PFSK-1 (cell line): ENCODE measurements at regions not wholly inside any gene's neighbourhood (a gene's known extent, or its start where the extent isn't known, plus 50 kb on each side); places are given as distances from the start of the nearest gene placed in this dataset.

ENCODE experiments used
- POLR2AphosphoS5 ChIP-seq: IDR thresholded peaks from 2 replicates; pipeline ENCODE4 v1.6.1; 2012; ENCODE audit warnings: low read depth, mild to moderate bottlenecking, control low read depth, low read length, moderate library complexity
- TAF1 ChIP-seq: IDR thresholded peaks from 2 replicates; pipeline ENCODE4 v1.6.1; 2012; ENCODE audit warnings: low read length, control low read depth, borderline replicate concordance; ENCODE audit not compliant: insufficient read depth
- TF ChIP-seq, protein P1 (sequence below), 2 experiments: IDR thresholded peaks; 2 replicates each; pipeline versions ENCODE4 v1.6.1 to v1.8.0; 2011 to 2012; ENCODE audit warnings: low read depth in 2 of 2, low read length in 2 of 2, control low read depth in 1 of 2, inconsistent platforms in 1 of 2, mild to moderate bottlenecking in 1 of 2, moderate library complexity in 1 of 2; ENCODE audit not compliant: insufficient read depth in 1 of 2

DNA sequence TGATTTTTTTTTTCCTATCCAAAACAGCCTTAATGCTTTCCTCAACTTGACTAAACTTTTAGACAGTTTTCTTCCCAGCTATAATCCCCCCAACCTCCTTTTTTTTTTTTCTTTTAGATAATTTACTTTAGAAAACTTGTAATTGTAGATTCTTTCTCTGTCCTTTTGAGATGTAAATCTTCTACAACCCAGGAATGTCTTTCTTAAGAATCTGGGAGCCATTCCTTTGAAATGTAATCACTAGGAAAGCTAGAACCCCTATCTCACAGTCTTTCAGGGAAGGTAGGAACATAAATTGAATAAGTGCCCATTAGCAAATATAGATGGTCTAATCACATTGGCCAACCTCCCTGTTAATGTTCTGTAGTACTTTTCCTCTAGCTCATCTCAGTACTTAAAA is 285.4 kb downstream of the NUP35 start:
- no peak for TF ChIP-seq TAF1
- TF ChIP-seq POLR2AphosphoS5: no peak
- TF ChIP-seq, protein P1, sequence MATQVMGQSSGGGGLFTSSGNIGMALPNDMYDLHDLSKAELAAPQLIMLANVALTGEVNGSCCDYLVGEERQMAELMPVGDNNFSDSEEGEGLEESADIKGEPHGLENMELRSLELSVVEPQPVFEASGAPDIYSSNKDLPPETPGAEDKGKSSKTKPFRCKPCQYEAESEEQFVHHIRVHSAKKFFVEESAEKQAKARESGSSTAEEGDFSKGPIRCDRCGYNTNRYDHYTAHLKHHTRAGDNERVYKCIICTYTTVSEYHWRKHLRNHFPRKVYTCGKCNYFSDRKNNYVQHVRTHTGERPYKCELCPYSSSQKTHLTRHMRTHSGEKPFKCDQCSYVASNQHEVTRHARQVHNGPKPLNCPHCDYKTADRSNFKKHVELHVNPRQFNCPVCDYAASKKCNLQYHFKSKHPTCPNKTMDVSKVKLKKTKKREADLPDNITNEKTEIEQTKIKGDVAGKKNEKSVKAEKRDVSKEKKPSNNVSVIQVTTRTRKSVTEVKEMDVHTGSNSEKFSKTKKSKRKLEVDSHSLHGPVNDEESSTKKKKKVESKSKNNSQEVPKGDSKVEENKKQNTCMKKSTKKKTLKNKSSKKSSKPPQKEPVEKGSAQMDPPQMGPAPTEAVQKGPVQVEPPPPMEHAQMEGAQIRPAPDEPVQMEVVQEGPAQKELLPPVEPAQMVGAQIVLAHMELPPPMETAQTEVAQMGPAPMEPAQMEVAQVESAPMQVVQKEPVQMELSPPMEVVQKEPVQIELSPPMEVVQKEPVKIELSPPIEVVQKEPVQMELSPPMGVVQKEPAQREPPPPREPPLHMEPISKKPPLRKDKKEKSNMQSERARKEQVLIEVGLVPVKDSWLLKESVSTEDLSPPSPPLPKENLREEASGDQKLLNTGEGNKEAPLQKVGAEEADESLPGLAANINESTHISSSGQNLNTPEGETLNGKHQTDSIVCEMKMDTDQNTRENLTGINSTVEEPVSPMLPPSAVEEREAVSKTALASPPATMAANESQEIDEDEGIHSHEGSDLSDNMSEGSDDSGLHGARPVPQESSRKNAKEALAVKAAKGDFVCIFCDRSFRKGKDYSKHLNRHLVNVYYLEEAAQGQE (IDR thresholded peaks at IDR 0.05; ENCODE audit: insufficient read depth in 1 of 2, low read depth in 2 of 2, low read length in 2 of 2): no peak
